ENCODE measurements at regions not wholly inside any gene's neighbourhood (a gene's known extent, or its start where the extent isn't known, plus 50 kb on each side); places are given as distances from the start of the nearest gene placed in this dataset.

DNA sequence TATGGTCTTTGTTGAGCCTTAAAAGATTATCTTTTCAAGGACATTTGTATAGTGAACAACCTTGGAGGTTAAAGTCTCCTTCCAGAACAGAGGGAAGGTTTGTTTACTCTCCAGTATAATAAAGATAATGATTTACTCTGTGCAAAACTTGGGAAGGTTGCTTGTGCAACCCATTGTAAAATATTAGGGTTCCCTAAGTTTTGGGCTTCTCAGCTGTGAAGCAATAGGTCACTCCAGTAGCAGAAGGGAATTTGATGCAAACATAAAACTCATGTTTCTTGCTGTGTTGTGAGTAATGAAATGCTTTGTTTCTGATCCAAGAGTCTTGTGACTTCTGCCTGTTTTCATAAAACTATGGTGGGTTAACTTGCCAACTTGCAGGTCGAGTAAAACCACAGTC is 177.5 kb downstream of the SUCNR1 start:
- TF ChIP-seq, protein P1, sequence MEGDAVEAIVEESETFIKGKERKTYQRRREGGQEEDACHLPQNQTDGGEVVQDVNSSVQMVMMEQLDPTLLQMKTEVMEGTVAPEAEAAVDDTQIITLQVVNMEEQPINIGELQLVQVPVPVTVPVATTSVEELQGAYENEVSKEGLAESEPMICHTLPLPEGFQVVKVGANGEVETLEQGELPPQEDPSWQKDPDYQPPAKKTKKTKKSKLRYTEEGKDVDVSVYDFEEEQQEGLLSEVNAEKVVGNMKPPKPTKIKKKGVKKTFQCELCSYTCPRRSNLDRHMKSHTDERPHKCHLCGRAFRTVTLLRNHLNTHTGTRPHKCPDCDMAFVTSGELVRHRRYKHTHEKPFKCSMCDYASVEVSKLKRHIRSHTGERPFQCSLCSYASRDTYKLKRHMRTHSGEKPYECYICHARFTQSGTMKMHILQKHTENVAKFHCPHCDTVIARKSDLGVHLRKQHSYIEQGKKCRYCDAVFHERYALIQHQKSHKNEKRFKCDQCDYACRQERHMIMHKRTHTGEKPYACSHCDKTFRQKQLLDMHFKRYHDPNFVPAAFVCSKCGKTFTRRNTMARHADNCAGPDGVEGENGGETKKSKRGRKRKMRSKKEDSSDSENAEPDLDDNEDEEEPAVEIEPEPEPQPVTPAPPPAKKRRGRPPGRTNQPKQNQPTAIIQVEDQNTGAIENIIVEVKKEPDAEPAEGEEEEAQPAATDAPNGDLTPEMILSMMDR (IDR thresholded peaks at IDR 0.05; ENCODE audit: borderline replicate concordance, insufficient read depth, low read depth, low read length): no peak
- no peak overlapping the region for H3K4me3 ChIP-seq (ENCODE audit: low read depth, low read length)

DNA sequence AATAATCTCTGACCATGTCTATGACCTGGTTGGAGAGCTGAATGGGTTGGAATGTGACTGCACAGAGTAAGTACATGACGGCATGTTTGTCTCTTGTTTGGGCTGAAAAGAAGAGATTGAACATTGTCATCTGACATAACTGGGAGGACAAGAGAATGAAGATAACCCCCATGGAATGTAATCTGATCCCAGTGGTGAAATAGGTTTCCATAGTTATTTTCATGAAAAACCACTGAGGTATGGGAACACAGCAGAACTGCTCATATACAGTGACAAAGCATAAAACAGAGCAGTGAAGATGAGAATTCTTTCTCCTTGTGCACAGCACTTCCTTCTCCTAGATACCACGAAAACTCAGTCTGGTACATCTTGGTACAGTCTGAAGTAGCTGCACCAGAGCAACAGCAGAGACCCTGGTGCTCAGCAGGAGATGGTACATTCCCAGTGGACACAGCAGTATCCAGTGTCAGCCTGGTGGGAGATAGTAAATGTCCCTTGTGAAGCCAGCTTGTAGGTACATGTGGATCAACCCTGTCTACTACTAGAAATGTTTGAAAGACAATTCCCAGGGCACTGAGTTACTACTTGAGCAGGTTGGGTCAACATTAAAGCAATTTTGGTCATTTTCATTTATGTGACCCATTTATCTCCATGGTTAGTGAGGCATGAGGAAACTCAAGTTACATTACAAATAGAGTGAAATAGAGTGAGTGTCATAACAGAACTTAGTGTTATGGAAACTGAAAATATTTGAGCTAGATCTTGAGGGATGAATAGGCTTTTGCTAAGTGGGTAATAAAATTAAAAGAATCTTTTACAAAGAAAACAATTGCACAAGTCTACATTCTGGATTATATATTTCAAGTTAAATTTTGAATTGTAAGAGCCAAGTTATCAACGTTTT is 178.3 kb downstream of the SUCNR1 start:
- TF ChIP-seq, protein P1 (IDR thresholded peaks at IDR 0.05; ENCODE audit: borderline replicate concordance, insufficient read depth, low read depth, low read length): no peak

DNA sequence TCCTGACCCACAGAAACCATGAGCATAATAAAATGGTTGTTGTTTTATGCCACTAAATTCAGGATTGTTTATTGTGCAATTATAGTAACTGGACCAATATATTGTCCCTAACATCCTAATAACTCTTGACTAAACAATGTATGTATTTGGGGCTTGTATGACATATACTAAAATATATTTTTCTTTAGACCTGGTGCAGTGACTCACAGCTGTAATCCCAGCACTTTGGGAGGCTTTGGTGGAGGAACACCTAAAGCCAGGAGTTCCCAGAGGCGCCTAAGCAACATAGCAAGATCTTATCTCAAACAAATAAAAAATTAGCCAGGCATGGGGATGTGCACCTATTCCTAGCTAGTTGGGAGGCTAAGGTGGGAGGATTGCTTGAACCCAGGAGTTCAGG is 180.4 kb downstream of the SUCNR1 start:
- TF ChIP-seq, protein P1 (IDR thresholded peaks at IDR 0.05; ENCODE audit: borderline replicate concordance, insufficient read depth, low read depth, low read length): no peak
- no peak overlapping the region for H3K4me3 ChIP-seq (ENCODE audit: low read depth, low read length)

More for the DNA sequence above, 178.3 kb downstream of the SUCNR1 start:
- H3K4me3 ChIP-seq (ENCODE audit: low read depth, low read length): no peak overlapping the region

DNA sequence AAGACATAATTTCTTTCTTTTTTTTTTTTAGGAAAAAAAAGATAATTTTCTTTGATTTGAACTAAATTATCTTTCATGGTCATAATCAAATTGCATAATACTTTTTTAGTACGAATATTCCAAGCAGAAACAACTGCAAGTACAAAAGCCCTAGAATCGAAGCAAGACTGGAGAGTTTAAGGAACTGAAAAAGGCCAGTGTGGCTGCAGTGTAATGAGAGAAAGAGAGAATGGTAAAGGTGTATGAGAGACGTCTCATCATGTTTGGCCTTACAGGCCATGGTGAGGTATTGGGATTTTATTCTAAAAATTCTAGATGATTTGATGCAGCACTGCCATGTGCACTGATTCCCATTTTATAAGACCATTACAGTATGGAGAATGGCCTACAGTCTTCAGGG is 180.9 kb downstream of the SUCNR1 start:
- TF ChIP-seq, protein P1 (IDR thresholded peaks at IDR 0.05; ENCODE audit: borderline replicate concordance, insufficient read depth, low read depth, low read length): no peak
- H3K4me3 ChIP-seq (ENCODE audit: low read depth, low read length): no peak overlapping the region

DNA sequence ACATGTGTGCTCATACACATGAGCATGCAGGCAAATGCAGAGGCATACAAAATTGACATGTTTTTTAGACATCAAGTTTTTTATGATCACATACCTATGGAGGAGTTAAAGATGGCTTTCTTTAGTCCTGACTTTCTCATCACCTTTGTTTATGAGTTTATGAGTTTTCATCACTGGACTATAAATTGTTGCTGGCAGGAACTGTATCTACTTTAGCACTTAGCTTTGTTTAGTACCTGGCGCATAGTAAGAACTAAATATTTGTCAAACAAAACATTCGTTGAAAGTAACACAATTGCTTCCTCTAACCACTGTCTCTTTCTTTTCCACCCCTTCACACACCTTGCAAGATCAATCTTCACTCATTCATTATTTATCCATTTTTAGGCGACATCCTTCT is 182.6 kb downstream of the SUCNR1 start:
- no peak overlapping the region for H3K4me3 ChIP-seq (ENCODE audit: low read depth, low read length)

DNA sequence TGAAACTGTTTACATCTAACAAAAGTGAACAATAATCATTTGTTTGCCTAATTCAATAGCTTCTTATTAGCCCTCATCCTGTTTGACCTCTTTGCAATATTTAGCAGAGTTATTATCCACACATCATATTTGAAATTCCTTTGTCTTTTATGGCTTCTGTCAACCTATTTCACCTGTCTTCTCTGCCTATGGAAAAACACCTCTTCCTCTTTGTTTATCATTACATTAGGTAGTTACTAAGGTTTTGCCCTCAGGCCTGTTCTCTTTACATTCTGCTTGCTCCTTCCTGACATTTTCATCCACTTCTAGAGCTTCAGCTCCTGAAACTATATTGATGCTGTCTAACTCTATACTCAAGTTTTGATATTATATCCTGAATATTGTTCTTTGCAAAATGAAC is 183.0 kb downstream of the SUCNR1 start:
- no peak overlapping the region for H3K4me3 ChIP-seq (ENCODE audit: low read depth, low read length)
- TF ChIP-seq, protein P1 (IDR thresholded peaks at IDR 0.05; ENCODE audit: borderline replicate concordance, insufficient read depth, low read depth, low read length): no peak

More for the DNA sequence above, 182.6 kb downstream of the SUCNR1 start:
- TF ChIP-seq, protein P1 (IDR thresholded peaks at IDR 0.05; ENCODE audit: borderline replicate concordance, insufficient read depth, low read depth, low read length): no peak

DNA sequence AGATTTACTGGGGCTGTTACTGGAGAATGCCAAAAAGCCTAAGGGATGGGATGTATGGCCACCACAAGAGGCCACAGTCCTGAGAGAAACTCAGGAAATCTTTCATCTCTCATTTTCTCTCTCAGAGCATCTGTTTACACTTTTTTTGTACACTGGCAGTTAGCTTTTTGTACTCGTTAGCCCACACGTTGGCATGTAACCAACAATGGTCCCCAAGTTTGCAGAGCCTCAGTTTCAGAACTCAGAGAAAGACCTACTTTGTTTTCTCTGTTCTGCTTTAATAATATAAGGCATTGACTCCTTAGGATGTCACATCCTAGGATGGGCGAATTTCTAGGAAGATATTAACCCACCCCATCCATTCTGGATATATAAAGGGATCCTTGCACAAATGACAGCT is 183.5 kb downstream of the SUCNR1 start:
- TF ChIP-seq, protein P1 (IDR thresholded peaks at IDR 0.05; ENCODE audit: borderline replicate concordance, insufficient read depth, low read depth, low read length): no peak
- no peak overlapping the region for H3K4me3 ChIP-seq (ENCODE audit: low read depth, low read length)
